GM23338 (cell line): ENCODE measurements at regions not wholly inside any gene's neighbourhood (a gene's known extent, or its start where the extent isn't known, plus 50 kb on each side); places are given as distances from the start of the nearest gene placed in this dataset.

Source experiments
- ATAC-seq: fragments of 200-7000 bp; cut with Tn5 transposase; 3 replicates; pipeline ENCODE4 v1.9.1; 2020
- DNase-seq: peaks from one replicate; pipeline ENCODE4 v3.0.0-alpha.2; 2015; ENCODE audit warnings: low spot score
- H2AFZ ChIP-seq: fragments of 200-600 bp; sonication (generic); 2 replicates; pipeline ENCODE4 v1.8.0; 2016; ENCODE audit warnings: antibody characterized with exemption, mild to moderate bottlenecking, moderate library complexity
- H3F3A ChIP-seq: fragments of 200-600 bp; sonication (generic); replicated peaks from 2 replicates; pipeline ENCODE4 v1.8.0; 2017; ENCODE audit warnings: antibody characterized with exemption, mixed run types, low read depth
- H3K27ac ChIP-seq: fragments of 200-600 bp; sonication (generic); 2 replicates; pipeline ENCODE4 v1.6.1; 2016; ENCODE audit warnings: low read depth
- H3K27me3 ChIP-seq: fragments of 200-600 bp; sonication (generic); 2 replicates; pipeline ENCODE4 v1.8.0; 2016; ENCODE audit warnings: mild to moderate bottlenecking, mixed run types, moderate library complexity; ENCODE audit not compliant: insufficient read depth
- H3K36me3 ChIP-seq: fragments of 200-600 bp; sonication (generic); 2 replicates; pipeline ENCODE4 v1.8.0; 2016; ENCODE audit warnings: mild to moderate bottlenecking; ENCODE audit not compliant: insufficient read depth
- H3K4me1 ChIP-seq: fragments of 200-600 bp; sonication (generic); 2 replicates; pipeline ENCODE4 v1.8.0; 2016; ENCODE audit warnings: mild to moderate bottlenecking, moderate library complexity; ENCODE audit not compliant: insufficient read depth
- H3K4me2 ChIP-seq: fragments of 200-600 bp; sonication (generic); 2 replicates; pipeline ENCODE4 v1.7.1; 2017; ENCODE audit warnings: mixed run types
- H3K4me3 ChIP-seq: fragments of 200-600 bp; sonication (generic); 2 replicates; pipeline ENCODE4 v1.6.1; 2016; ENCODE audit warnings: mixed run types
- H3K79me2 ChIP-seq: fragments of 200-600 bp; sonication (generic); replicated peaks from 2 replicates; pipeline ENCODE4 v1.8.0; 2017; ENCODE audit warnings: mild to moderate bottlenecking; ENCODE audit not compliant: insufficient read depth
- H3K9me2 ChIP-seq: fragments of 200-600 bp; sonication (generic); 2 replicates; pipeline ENCODE4 v1.8.0; 2017; ENCODE audit not compliant: insufficient read depth
- H4K20me1 ChIP-seq: fragments of 200-600 bp; sonication (generic); replicated peaks from 2 replicates; pipeline ENCODE4 v1.8.0; 2017; ENCODE audit warnings: mild to moderate bottlenecking; ENCODE audit not compliant: insufficient read depth
- H3K27ac Mint-ChIP-seq: 2 replicates; pipeline ENCODE4 v1.8.0; 2020; ENCODE audit warnings: inconsistent platforms, mild to moderate bottlenecking, moderate library complexity, mixed read lengths
- H3K27me3 Mint-ChIP-seq: 3 replicates; pipeline ENCODE4 v1.8.0; 2022; ENCODE audit warnings: low read depth, mild to moderate bottlenecking, moderate library complexity, mixed read lengths, inconsistent platforms; ENCODE audit not compliant: insufficient read depth, poor library complexity
- H3K36me3 Mint-ChIP-seq: 3 replicates; pipeline ENCODE4 v1.8.0; 2021; ENCODE audit warnings: low read depth, mild to moderate bottlenecking, inconsistent platforms, moderate library complexity, mixed read lengths
- H3K4me1 Mint-ChIP-seq: 3 replicates; pipeline ENCODE4 v1.8.0; 2020; ENCODE audit warnings: mild to moderate bottlenecking, inconsistent platforms, mixed read lengths
- H3K4me3 Mint-ChIP-seq: 3 replicates; pipeline ENCODE4 v1.8.0; 2021; ENCODE audit warnings: moderate library complexity, mild to moderate bottlenecking, inconsistent platforms, mixed read lengths
- H3K9me3 Mint-ChIP-seq: 3 replicates; pipeline ENCODE4 v1.8.0; 2020; ENCODE audit warnings: moderate library complexity, mild to moderate bottlenecking, inconsistent platforms, mixed read lengths
- EZH2 ChIP-seq: fragments of 200-600 bp; sonication (generic); IDR thresholded peaks from one replicate; pipeline ENCODE4 v1.8.0; 2017; ENCODE audit warnings: antibody characterized with exemption, mild to moderate bottlenecking, low read depth; ENCODE audit not compliant: unreplicated experiment
- EZH2phosphoT487 ChIP-seq: fragments of 200-600 bp; sonication (generic); IDR thresholded peaks from one replicate; pipeline ENCODE4 v1.8.1; 2018; ENCODE audit warnings: antibody characterized with exemption; ENCODE audit not compliant: unreplicated experiment
- JUNB ChIP-seq: IDR thresholded peaks from one replicate; pipeline ENCODE4 v1.6.1; 2016; ENCODE audit warnings: antibody characterized with exemption; ENCODE audit not compliant: unreplicated experiment
- POLR2AphosphoS5 ChIP-seq: IDR thresholded peaks from 2 replicates; pipeline ENCODE4 v1.6.1; 2016; ENCODE audit warnings: antibody characterized with exemption, low read depth
- STAT1 ChIP-seq: IDR thresholded peaks from one replicate; pipeline ENCODE4 v1.6.1; 2016; ENCODE audit warnings: antibody characterized with exemption; ENCODE audit not compliant: unreplicated experiment
- ZNF331 ChIP-seq: fragments of 250-450 bp; sonication (Bioruptor Pico); IDR thresholded peaks from 2 replicates; pipeline ENCODE4 v1.5.0; 2020; ENCODE audit warnings: low read depth, mild to moderate bottlenecking, moderate library complexity
- TF ChIP-seq, protein P1 (sequence below): fragments of 250-450 bp; sonication (Bioruptor Pico); IDR thresholded peaks from 2 replicates; pipeline ENCODE4 v1.5.0; 2020; ENCODE audit warnings: mild to moderate bottlenecking, moderate library complexity

DNA sequence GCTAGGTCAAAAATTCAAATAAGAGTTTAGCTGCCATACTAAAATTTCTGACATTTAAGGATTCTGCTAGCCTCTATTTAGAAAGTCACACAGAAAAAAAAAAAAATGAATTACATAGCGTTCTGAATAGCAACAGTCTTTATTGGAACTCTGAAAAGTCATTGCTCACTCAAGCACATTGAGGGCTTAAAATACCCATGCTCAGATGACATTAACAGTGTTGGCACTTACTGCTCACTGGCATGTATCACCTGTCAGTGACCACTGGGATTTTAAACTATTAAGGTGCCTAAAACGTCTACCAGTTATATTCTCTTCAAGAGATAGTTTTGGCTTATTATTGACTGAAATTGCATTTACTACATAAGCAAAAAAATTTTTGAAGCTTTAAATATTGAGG is 468.0 kb upstream of the SPHKAP start (continued):
- TF ChIP-seq, protein P1, sequence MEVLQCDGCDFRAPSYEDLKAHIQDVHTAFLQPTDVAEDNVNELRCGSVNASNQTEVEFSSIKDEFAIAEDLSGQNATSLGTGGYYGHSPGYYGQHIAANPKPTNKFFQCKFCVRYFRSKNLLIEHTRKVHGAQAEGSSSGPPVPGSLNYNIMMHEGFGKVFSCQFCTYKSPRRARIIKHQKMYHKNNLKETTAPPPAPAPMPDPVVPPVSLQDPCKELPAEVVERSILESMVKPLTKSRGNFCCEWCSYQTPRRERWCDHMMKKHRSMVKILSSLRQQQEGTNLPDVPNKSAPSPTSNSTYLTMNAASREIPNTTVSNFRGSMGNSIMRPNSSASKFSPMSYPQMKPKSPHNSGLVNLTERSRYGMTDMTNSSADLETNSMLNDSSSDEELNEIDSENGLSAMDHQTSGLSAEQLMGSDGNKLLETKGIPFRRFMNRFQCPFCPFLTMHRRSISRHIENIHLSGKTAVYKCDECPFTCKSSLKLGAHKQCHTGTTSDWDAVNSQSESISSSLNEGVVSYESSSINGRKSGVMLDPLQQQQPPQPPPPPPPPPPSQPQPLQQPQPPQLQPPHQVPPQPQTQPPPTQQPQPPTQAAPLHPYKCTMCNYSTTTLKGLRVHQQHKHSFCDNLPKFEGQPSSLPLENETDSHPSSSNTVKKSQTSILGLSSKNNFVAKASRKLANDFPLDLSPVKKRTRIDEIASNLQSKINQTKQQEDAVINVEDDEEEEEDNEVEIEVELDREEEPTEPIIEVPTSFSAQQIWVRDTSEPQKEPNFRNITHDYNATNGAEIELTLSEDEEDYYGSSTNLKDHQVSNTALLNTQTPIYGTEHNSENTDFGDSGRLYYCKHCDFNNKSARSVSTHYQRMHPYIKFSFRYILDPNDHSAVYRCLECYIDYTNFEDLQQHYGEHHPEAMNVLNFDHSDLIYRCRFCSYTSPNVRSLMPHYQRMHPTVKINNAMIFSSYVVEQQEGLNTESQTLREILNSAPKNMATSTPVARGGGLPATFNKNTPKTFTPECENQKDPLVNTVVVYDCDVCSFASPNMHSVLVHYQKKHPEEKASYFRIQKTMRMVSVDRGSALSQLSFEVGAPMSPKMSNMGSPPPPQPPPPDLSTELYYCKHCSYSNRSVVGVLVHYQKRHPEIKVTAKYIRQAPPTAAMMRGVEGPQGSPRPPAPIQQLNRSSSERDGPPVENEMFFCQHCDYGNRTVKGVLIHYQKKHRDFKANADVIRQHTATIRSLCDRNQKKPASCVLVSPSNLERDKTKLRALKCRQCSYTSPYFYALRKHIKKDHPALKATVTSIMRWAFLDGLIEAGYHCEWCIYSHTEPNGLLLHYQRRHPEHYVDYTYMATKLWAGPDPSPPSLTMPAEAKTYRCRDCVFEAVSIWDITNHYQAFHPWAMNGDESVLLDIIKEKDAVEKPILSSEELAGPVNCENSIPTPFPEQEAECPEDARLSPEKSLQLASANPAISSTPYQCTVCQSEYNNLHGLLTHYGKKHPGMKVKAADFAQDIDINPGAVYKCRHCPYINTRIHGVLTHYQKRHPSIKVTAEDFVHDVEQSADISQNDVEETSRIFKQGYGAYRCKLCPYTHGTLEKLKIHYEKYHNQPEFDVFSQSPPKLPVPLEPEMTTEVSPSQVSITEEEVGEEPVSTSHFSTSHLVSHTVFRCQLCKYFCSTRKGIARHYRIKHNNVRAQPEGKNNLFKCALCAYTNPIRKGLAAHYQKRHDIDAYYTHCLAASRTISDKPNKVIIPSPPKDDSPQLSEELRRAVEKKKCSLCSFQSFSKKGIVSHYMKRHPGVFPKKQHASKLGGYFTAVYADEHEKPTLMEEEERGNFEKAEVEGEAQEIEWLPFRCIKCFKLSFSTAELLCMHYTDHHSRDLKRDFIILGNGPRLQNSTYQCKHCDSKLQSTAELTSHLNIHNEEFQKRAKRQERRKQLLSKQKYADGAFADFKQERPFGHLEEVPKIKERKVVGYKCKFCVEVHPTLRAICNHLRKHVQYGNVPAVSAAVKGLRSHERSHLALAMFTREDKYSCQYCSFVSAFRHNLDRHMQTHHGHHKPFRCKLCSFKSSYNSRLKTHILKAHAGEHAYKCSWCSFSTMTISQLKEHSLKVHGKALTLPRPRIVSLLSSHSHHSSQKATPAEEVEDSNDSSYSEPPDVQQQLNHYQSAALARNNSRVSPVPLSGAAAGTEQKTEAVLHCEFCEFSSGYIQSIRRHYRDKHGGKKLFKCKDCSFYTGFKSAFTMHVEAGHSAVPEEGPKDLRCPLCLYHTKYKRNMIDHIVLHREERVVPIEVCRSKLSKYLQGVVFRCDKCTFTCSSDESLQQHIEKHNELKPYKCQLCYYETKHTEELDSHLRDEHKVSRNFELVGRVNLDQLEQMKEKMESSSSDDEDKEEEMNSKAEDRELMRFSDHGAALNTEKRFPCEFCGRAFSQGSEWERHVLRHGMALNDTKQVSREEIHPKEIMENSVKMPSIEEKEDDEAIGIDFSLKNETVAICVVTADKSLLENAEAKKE (CRISPR knock-in tag), result no peak
- TF ChIP-seq JUNB (no peak), ZNF331 (CRISPR knock-in tag) (no peak)

DNA sequence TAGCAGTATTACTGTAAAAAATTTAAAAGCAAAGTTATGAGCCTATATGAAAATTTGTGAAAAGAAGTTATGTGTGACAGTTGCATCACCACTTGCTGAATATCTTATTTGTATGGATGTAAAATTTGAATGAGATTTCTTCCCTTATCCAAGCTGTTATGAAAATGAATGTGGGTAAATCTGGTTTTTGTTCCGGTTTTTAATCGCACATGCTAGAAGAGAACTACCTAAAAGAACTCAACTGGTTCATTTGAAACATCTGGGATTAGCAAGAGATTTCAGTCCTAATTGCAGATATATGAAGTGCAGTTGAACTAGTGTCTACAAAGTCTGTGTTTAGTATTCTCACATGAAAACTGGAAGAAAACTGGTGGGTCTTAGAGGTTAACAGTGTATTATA is 467.1 kb upstream of the SPHKAP start:
- Histone ChIP-seq H2AFZ (no peak overlapping the region), H3K79me2 (no peaks in the 10 kb centered on the region), H3K4me2 (no peak overlapping the region), H3F3A (no peaks in the 10 kb centered on the region), H3K27ac (no peak overlapping the region), H3K4me1 (no peaks in the 10 kb centered on the region), H3K27me3 (no peaks in the 10 kb centered on the region), H4K20me1 (no peaks in the 10 kb centered on the region), H3K36me3 (no peaks in the 10 kb centered on the region), H3K9me2 (no peaks in the 10 kb centered on the region; the same call in 1 of the 2 replicates), H3K4me3 (no peak overlapping the region)
- DNase-seq (no peak), ATAC-seq (no peak)
- H3K27me3 Mint-ChIP-seq, result no peaks in the 10 kb centered on the region
- no peaks in the 10 kb centered on the region for H3K36me3 Mint-ChIP-seq
- H3K27ac Mint-ChIP-seq, result no peak overlapping the region
- H3K4me1 Mint-ChIP-seq, result no peaks in the 10 kb centered on the region
- no peak overlapping the region for H3K4me3 Mint-ChIP-seq
- H3K9me3 Mint-ChIP-seq, result no peaks in the 10 kb centered on the region
- no peak for TF ChIP-seq POLR2AphosphoS5
- TF ChIP-seq, protein P1 (CRISPR knock-in tag), result no peak
- no peak for TF ChIP-seq EZH2
- no peak for TF ChIP-seq EZH2phosphoT487
- TF ChIP-seq JUNB, result no peak
- TF ChIP-seq STAT1, result no peak
